ENCODE measurements at regions not wholly inside any gene's neighbourhood (a gene's known extent, or its start where the extent isn't known, plus 50 kb on each side); places are given as distances from the start of the nearest gene placed in this dataset.

GRCh38 chr3:116984301-116984700 is 274.7 kb downstream of the TUSC7 start:
- TF ChIP-seq PBX3 (IDR thresholded peaks at IDR 0.05) (no peak), FOXJ3 (CRISPR knock-in tag; IDR thresholded peaks at IDR 0.05) (no peak), CTCF (IDR thresholded peaks at IDR 0.05) (no peak)
